NCI-H2107 treated with DMSO at 0.1 percent for 48 hours (cell line): ENCODE measurements at regions not wholly inside any gene's neighbourhood (a gene's known extent, or its start where the extent isn't known, plus 50 kb on each side); places are given as distances from the start of the nearest gene placed in this dataset.
"Not testable (repeated sequence)": the region's sequence is repeated elsewhere in the genome, so short reads cannot be mapped to it uniquely, and the experiment has no call there.

Source experiments
- DNase-seq: peaks from one replicate; lab custom pipeline; 2025; ENCODE audit not compliant: unreplicated experiment; lab: John Stamatoyannopoulos, UW

GRCh38 chr13:71017607-71018006, 849.4 kb downstream of the DACH1 start:
- no peak for DNase-seq

GRCh38 chr13:71015516-71015915, 851.5 kb downstream of the DACH1 start:
- no peak for DNase-seq

GRCh38 chr13:71015021-71015420, 852.0 kb downstream of the DACH1 start:
- DNase-seq: no peak

DNA sequence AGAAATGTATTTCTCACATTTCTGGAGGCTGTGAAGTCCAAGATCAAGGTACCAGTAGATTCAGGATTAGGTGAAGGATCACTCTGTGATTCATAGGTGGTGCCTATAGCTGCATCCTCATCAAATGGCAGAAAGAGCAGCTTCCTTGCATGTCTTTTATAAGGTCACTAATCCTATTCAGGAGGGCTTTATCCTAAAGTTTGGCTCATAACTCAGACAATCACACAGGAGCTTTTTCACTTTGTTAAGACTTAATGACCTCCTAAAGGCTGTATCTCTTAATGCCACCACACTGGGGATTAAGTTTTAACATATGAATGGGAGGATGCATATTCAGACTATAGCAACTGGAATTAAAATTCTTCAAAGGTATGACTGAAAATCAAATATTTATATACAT, 861.1 kb downstream of the DACH1 start:
- no peak for DNase-seq

- no peak for DNase-seq
These were observed 871.7 kb downstream of the DACH1 start for GRCh38 chr13:70995338-70995737.

- DNase-seq: no peak
These were observed 872.8 kb downstream of the DACH1 start for GRCh38 chr13:70994191-70994590.

GRCh38 chr13:70987043-70987442, 878.8 kb upstream of the KLHL1 start:
- DNase-seq: no peak

- no peak for DNase-seq
These were observed 877.1 kb upstream of the KLHL1 start for GRCh38 chr13:70985371-70985770.

DNA sequence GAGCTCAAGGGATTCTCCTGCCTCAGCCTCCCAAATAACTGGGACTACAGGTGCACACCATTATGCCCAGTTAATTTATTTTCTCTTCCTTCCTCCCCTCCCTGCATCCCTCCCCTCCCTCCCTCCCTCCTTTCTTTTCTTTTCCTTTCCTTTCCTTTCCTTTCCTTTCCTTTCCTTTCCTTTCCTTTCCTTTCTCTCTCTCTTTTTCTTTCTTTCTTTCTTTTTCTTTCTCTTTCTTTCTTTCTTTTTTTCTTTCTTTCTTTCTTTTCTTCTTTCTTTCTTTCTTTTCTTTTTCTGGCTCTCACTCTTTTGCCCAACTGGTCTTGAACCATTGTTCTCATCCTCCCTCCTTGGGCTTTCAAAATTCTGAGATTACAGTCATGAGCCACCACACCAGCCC, 873.0 kb upstream of the KLHL1 start:
- DNase-seq: not testable (repeated sequence)

DNA sequence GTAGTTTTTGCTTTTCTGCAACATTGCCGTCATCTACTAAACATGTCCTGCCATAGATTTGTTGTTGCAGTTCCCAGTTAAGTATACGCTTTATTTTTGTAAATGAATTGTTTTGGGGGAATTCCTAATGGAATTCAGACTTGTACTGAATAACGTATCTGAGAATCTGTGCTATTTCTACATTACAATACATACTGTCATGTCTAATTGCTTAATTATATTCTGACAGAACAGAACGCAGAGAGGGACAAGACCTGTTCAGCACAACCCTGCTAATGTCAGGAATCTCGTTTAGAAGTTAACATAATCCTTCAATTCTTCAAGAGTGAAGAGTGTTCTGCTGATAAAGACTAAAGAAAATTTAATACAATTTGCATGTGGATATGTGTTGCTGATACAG, 861.1 kb upstream of the KLHL1 start:
- no peak for DNase-seq

DNA sequence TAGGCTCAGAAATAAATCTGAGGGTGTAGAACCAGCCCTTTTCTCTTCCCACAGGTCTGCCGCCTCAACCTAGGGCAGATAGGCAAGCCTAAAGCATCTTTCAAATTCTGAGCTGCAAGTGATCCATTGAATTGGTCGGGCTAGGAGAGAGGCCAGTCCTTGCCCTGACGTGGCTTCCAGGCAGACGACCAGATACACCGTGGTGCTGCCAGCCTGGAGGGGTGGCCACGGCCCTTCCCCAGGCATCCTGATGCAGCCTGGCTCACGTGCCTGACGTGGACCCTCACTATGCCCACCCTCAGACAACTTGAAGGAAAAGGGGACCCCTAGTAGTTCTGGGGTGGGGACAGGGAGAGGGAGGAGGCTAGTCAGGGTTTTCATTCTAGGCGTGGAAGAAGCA, 859.3 kb upstream of the KLHL1 start:
- DNase-seq: no peak

- no peak for DNase-seq
These were observed 856.6 kb upstream of the KLHL1 start for GRCh38 chr13:70964874-70965273.

- DNase-seq: no peak
These were observed 855.9 kb upstream of the KLHL1 start for GRCh38 chr13:70964124-70964523.

GRCh38 chr13:70960841-70961443, 852.7 kb upstream of the KLHL1 start:
- peak; percentile 48 for DNase-seq

GRCh38 chr13:70959035-70959775, 851.0 kb upstream of the KLHL1 start:
- DNase-seq: no peak

GRCh38 chr13:70955887-70956286, 847.6 kb upstream of the KLHL1 start:
- no peak for DNase-seq

DNA sequence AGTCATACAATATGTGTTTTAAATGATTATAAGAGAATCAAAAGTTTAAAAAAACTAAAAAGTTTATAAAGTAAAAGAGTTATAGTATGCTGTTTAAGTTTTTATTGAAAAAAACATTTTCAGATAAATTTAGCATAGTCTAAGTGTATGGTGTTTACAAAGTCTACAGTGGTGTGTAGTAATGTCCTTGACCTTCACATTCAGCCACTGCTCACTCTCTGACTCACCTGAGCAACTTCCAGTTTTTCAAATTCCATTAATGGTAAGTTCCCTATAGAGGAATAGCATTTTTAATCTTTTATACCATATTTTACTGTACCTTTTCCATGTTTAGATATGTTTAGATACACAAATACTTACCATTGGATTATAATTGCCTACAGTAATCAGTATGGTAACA, 842.4 kb upstream of the KLHL1 start:
- no peak for DNase-seq

DNA sequence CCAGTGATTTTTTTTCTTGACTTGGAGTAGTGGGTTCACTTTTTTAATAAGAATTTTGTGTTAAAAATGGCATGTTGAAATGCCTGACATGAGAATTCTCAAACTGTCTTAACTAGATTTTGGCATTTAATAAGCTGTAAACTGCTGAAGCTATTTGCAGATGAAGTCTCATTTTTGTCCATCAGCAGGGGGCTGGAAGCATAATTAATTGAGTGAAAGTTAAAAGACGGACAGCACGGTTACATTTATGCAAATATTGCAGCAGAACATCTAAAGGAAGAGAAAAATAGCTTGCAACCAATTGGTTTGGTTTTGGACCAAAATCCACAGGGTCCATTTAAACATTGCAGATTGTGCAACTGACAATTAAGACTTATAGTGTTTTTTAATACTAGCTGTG, 837.3 kb upstream of the KLHL1 start:
- DNase-seq: no peak

GRCh38 chr13:70941454-70941853, 833.2 kb upstream of the KLHL1 start:
- DNase-seq: no peak

DNA sequence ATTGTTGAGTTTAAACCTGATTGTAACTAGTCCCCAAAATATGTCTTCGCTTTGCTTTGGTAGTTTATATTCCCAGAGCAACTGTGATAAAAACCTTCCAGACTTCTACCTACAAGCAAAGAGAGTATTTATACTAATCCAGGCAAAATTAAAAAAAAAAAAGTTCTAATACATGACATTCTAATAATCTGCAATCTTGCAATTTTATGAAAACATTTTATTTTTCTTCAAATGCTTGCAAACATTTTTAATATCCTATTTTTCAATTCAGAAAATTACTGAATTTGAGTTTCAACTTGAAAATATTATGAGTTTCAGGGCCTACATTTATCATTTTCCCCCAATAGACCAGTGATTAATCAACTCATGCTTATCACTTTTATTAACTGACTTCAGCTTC, 830.2 kb upstream of the KLHL1 start:
- no peak for DNase-seq

DNA sequence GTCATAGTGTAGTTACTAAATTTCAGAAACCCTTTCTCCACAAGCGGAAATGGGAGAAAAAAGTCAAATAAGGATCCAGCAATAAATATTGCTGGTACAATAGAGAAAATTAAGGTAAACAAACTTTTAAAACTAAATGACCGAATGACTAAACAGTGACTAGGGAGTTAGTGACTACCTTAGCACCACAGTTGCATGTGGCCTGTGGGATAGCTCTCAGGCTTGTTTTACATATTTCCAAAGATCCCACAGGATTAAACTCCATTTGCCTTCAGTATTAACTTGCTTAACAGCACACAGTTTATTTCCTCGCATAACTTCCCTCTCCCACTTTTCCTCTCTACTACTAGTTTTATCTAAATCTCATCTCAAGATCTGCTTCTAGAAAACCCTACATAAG, 824.3 kb upstream of the KLHL1 start:
- no peak for DNase-seq

DNA sequence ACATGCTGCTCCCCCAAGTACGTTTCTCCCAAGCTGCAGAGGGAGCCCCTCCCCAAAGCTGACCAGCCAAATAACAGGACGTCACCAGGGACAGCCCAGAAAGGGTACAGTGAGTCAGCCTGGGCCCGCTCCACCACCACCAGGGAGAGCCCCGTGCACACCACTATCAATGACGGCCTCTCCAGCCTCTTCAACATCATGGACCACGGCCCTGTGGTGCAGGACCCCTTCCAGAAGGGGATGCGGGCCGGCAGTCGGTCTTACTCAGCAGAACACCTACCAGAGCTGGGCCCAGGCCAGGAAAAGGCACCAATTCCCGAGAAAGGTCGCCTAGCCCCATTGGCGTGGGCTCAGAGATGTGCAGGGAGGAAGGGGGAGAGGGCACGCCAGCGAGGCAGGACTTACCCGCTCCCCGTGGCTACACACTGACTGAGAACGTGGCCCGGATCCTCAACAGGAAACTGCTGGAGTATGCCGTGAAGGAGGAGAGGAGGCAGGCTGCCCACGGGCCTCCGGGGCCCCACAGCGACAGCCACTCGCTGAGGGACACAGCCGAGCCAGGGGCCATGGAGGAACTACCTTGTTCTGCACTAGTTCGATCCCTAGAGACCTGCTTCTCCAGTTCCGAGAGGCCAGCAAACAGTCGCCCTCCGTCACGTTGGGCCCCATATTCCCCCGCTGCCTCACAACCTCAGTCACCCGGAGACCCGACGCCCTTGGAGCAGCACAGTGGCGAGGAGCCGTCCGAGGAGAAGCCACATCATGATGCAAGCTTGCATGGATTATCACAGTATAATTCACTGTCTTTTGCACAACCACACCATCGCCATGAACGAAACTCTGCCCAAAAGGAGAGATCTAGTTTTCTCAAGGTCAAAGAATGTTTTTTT, 815.9 kb upstream of the KLHL1 start:
- no peak for DNase-seq
